Amniotic stem cell (primary cell): ENCODE measurements at regions not wholly inside any gene's neighbourhood (a gene's known extent, or its start where the extent isn't known, plus 50 kb on each side); places are given as distances from the start of the nearest gene placed in this dataset.
"Not testable (repeated sequence)": the region's sequence is repeated elsewhere in the genome, so short reads cannot be mapped to it uniquely, and the experiment has no call there.

Experiments used
- DNase-seq: peaks from one replicate; lab custom pipeline; 2025; lab: John Stamatoyannopoulos, UW

GRCh38 chr16:76984196-76984595 lies 206.8 kb upstream of the MON1B start:
- no peak for DNase-seq

GRCh38 chr16:76985392-76986045 lies 205.5 kb upstream of the MON1B start:
- DNase-seq: no peak

- no peak for DNase-seq
Measured at GRCh38 chr16:76988526-76988925, 202.5 kb upstream of the MON1B start.

- DNase-seq: no peak
Measured at GRCh38 chr16:77002644-77003043, 188.3 kb upstream of the MON1B start.

- no peak for DNase-seq
Measured at GRCh38 chr16:77009453-77009852, 181.5 kb upstream of the MON1B start.

GRCh38 chr16:77014441-77014840 lies 176.5 kb upstream of the MON1B start:
- DNase-seq: no peak

- no peak for DNase-seq
Measured at GRCh38 chr16:77030600-77030999, 160.4 kb upstream of the MON1B start.

GRCh38 chr16:77033516-77033915 lies 157.5 kb upstream of the MON1B start:
- DNase-seq: no peak

- DNase-seq: no peak
Measured at GRCh38 chr16:77035361-77035760, 155.6 kb upstream of the MON1B start.

GRCh38 chr16:77037696-77038347 lies 153.2 kb upstream of the MON1B start:
- no peak for DNase-seq

- DNase-seq: no peak
Measured at GRCh38 chr16:77041468-77041867, 149.5 kb upstream of the MON1B start.

GRCh38 chr16:77043076-77043475 lies 147.9 kb upstream of the MON1B start:
- DNase-seq: no peak

GRCh38 chr16:77046206-77046605 lies 144.8 kb upstream of the MON1B start:
- no peak for DNase-seq

GRCh38 chr16:77048085-77048484 lies 142.9 kb upstream of the MON1B start:
- no peak for DNase-seq

GRCh38 chr16:77049577-77049976 lies 141.4 kb upstream of the MON1B start:
- no peak for DNase-seq

- not testable (repeated sequence) for DNase-seq
Measured at GRCh38 chr16:77056597-77056996, 134.4 kb upstream of the MON1B start.

- DNase-seq: no peak
Measured at GRCh38 chr16:77057161-77057774, 133.7 kb upstream of the MON1B start.

- no peak for DNase-seq
Measured at GRCh38 chr16:77059446-77059845, 131.5 kb upstream of the MON1B start.

GRCh38 chr16:77060614-77061013 lies 130.4 kb upstream of the MON1B start:
- no peak for DNase-seq

- no peak for DNase-seq
Measured at GRCh38 chr16:77062878-77063675, 127.9 kb upstream of the MON1B start.

- DNase-seq: no peak
Measured at GRCh38 chr16:77063676-77064016, 127.3 kb upstream of the MON1B start.

GRCh38 chr16:77064037-77064436 lies 127.0 kb upstream of the MON1B start:
- no peak for DNase-seq
